ENCODE measurements at regions not wholly inside any gene's neighbourhood (a gene's known extent, or its start where the extent isn't known, plus 50 kb on each side); places are given as distances from the start of the nearest gene placed in this dataset.
"Not testable (repeated sequence)": the region's sequence is repeated elsewhere in the genome, so short reads cannot be mapped to it uniquely, and the experiment has no call there.

DNA sequence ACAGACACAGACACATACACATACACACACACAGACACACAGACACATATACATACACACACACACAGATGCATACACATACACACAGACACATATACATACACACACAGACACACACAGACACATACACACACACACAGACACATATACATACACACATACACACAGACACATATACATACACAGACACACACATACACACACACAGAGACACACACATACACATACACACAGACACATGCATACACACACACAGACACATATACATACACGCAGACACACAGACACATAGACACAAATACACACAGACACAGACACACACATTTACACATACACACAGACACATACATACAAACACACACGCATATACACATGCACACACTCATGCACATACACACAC is 81.5 kb upstream of the ARL4C start:
- no peak for DNase-seq (ENCODE audit: extremely low read depth, low read depth, low spot score)

DNA sequence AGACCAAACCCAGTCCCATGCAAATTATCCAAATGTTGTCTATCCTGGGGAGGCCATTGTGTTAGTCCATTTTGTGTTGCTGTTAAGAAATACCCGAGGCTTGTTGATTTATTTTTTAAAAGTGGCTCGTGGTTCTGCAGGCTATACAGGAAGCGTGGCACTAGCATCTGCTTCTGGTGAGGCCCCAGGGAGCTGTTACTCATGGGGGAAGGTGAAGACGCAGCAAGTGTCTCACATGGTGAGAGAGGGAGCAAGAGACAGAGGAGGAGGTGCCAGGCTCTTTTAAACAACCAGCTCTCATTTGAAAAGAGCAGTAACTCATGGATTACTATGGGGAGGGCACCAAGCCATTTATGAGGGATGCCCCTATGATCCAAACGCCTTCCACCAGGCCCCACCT is 80.3 kb upstream of the ARL4C start:
- no peak for DNase-seq (ENCODE audit: extremely low read depth, low read depth, low spot score)

DNA sequence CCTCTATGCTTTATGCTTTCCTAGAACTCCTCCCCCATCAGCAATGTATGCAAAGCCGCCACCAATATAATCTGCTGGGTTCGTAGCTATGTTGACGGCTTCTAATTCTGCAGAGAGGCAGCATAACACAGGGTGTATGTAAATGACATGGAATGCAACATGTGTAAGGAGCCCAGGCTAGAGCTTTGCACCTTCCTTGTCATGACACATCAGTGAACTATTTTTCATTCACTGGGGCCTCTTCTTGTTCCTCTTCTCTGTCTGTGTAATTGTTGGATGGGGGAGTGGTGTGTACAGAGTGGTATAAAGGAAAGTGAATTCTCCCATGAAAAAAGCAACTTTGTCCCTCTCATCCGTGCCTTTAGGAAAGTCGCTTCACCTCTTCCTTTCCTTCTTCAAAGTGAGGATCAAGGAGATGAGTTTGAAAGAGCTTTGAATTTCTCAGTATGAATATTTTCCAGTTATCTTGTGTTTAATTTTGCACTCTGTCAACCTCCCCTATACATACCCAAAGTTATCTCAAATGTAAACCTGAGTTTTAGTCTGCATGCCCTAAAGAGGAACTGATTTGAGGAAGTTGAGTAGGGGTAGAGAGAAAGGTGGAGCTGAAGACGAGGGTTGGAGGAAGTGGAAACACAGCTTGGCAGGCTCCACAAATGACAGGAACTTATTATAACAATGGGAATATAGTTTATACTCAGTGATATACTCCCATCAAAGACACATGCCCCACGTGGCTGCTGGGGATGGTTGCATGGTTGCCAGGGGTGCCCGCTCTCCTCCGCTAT is 74.9 kb upstream of the ARL4C start:
- DNase-seq (ENCODE audit: extremely low read depth, low read depth, low spot score): no peak

DNA sequence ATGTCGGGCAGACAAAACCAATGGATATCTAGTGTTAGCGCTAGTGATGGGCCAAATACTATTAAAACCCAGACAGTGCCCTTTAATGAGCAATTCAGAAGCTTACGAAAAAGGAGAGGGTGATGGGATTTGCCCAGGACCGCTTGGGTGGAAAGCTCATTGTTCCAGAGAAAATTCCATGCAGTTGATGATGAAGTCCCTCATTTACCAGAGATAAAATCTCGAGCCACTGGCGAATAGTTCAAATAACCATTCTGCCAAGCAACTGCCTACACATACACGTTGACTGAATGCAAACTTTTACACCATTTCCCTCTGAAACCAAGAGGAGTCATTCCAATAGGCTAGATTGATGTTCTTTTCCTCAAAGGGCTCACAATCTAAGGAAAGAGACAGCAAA is 73.6 kb upstream of the ARL4C start:
- no peak for DNase-seq (ENCODE audit: extremely low read depth, low read depth, low spot score)

GRCh38 chr2:234569776-234570430 is 73.0 kb upstream of the ARL4C start:
- no peak for DNase-seq (ENCODE audit: extremely low read depth, low read depth, low spot score)

DNA sequence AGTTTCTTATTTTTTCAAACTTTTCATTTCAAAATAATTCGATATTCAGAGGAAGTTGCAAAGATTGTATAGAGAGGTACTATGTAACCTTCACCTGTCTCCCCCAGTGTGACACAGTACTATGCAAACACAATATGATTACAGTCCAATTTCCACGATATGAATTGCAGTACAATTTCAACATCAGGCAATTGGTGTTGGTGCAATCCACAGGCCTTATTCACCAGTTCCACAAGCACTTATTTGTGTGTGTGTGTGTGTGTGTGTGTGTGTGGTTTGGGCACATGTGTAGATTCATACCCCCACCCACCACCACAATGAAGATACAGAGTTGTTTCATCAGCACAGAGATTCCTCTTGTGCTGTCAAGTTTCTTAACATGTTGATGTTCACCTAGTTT is 69.7 kb upstream of the ARL4C start:
- DNase-seq (ENCODE audit: extremely low read depth, low read depth, low spot score): no peak

DNA sequence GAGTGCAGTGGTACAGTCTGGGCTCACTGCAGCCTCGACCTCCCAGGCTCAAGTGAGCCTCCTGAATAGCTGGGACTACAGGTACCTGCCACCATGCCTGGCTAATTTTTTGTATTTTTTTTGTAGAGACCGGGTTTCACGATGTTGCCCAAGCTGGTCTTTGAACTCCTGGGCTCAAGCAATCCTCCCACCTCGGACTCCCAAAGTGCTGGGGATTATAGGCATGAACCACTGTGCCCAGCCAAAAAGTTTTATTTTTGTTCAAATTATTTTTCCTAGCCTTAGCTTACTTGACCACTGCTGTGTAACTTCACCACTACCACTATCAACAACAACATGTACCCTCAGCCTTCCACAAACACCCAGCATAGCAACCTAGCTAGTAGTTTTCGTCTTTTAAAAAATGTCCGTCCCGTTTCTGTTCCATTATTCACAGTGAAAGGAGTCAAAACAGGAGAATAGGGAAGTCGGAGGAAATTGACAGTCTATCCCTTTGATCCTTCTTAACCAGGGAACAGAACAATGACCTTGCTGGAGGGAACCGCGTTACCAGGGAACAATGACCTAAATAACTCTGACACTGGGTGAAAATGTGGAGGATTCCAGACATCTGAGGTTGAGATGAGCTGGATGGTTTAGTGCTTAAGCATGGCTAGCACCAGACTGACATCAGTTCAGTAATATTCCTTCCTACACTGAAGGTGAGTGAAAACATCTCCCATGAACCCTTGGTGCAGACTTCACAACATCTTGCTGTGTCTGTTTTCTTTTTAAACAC is 69.2 kb upstream of the ARL4C start:
- DNase-seq (ENCODE audit: extremely low read depth, low read depth, low spot score): no peak

- no peak for DNase-seq (ENCODE audit: extremely low read depth, low read depth, low spot score)
These were observed 68.3 kb upstream of the ARL4C start for GRCh38 chr2:234565201-234565600.

GRCh38 chr2:234564699-234565098 is 67.8 kb upstream of the ARL4C start:
- no peak for DNase-seq (ENCODE audit: extremely low read depth, low read depth, low spot score)

DNA sequence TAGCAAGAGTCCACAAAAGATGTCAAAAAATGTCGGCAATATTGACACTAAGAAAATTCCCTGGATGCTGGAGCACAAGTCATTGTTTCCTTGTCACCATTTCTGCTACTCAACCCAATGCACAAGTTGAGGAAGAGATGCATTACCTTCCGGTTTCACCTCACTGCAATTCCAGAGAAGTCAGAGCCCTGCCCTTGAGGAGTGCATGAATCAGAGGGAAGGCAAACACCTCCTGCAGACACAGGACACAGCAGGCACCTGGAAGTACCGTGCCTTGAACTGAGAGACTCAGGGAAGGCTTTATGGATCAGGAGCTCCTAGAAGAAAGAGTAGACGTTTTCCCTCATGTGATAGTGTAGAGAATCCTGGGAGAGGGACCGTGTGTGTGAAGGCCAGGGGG is 62.7 kb upstream of the ARL4C start:
- DNase-seq (ENCODE audit: extremely low read depth, low read depth, low spot score): no peak

DNA sequence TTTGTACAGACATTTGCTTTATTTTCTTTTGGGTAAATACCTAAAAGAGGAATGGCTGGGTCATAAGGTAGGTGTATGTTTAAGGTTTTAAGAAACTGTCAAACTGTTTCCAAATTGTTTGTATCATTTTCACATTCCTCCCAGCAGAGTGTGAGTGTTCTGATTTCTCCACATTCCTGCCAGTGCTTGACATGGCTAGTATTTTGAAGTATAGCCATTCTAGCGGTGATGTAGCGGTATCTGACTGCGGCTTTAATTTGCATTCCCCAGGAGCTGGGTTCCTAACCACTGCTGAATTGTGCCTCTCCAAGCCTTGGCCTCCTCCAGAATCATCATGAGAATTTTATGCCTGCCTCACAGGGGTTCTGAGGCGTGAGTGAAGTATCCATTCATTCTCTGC is 61.8 kb upstream of the ARL4C start:
- no peak for DNase-seq (ENCODE audit: extremely low read depth, low read depth, low spot score)

GRCh38 chr2:234556848-234557573 is 60.1 kb upstream of the ARL4C start:
- no peak for DNase-seq (ENCODE audit: extremely low read depth, low read depth, low spot score)

GRCh38 chr2:234555616-234556249 is 58.9 kb upstream of the ARL4C start:
- DNase-seq (ENCODE audit: extremely low read depth, low read depth, low spot score): no peak

DNA sequence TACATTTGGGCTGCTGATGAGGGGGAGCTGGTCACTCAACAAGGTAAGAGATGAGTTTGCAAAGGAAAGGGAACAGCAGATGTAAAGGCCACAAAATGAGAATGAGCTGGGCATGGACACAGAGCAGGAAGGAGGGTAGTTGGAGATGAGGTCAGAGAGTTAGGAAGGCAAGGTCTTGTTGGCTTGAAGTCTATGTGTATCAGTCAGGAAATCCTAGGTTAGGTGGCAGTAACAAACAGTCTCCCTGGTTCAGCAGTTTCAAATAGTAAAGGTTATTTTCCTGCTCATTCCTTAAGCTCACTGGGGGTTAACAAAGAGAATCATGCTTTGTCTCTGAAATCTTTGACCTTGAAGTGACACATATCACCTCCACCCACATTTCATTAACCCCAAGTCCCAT is 58.3 kb upstream of the ARL4C start:
- no peak for DNase-seq (ENCODE audit: extremely low read depth, low read depth, low spot score)

- not testable (repeated sequence) for DNase-seq (ENCODE audit: extremely low read depth, low read depth, low spot score)
These were observed 56.3 kb upstream of the ARL4C start for GRCh38 chr2:234553223-234553622.

DNA sequence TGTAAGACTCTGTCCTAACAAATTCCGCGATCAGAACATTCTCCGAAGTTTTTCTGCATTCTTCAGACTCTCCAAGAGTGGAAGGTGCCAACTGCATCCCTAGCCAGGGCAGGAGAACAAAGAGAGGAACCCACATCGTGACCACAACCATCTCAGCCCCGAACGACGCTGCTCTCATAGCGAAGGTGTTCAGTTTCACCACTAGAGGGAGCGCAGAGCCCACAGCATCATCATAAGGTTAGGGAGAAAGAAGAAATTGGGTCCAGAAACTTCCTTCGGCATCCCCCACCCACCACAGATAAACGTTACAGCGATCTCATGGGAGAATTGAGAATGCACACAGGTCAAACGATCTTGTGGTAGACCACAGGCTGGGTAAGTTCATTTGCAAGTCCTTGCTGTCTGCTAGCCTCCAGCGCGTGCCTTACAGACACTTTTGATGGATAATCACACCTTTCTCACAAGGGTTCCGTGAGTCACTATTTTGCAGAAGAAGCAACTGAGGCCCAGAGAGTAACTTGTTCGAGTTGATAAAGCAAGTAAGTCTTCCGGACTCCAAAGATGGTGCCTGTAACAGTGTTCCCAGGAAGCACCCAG is 53.7 kb upstream of the ARL4C start:
- peak; percentile 48 for DNase-seq (ENCODE audit: extremely low read depth, low read depth, low spot score)

- DNase-seq (ENCODE audit: extremely low read depth, low read depth, low spot score): no peak
These were observed 53.2 kb upstream of the ARL4C start for GRCh38 chr2:234550056-234550455.

DNA sequence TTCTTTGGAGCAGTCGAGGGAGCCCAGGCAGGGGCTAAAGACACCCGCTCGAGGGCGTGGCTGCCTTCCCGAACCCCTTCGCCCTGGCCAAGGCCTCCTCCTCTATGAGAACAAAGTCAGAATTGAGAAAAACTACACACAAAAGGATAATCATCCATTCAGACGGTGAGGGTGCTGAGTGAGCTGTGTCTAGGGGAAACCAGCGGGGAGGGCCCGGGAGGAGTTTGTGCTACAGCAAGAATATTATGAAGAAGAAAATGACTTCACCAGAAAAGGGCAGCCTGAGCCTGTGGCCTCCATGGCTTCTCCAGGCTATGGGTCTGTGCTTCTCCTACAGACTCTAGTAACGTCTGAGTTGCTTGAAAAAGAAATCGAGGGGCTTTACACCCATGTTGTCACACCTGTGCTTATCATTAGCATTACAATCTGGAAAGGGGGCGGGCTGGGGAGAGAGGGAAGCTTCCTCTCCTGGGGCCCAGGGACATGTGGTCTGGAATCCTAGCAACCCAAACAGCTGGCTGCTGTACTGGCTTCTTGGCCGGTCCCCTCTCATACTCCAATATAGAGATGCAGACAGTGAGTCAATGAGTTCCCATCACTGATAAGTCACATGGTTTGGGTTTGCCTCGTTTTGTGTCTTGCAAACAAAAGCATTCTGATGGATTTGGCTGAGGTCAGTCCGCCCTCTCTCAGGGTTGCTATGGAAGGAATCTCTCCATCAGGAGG is 52.0 kb upstream of the ARL4C start:
- no peak for DNase-seq (ENCODE audit: extremely low read depth, low read depth, low spot score)

DNA sequence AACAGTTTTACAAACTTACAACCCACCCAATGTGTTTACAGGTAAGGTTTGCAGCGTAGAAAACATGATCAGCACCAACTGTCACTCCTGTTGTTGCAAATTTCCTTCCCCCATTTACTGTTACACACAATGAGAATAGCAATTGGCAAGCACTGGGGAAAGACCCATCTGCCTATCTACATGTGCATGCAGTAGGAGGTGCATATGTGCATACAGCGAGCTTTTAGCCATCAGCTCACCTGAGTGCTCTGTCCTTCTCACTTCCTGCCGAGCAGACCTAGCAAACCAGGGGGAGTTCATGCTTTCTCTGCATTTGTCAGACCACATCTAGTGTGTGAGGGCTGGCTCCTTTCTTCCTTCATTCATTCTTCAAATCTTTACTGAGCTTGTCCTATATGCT is 49.9 kb upstream of the ARL4C start:
- DNase-seq (ENCODE audit: extremely low read depth, low read depth, low spot score): no peak

All from glomerular endothelial cell (primary cell).